GM12892 (cell line): ENCODE measurements at regions not wholly inside any gene's neighbourhood (a gene's known extent, or its start where the extent isn't known, plus 50 kb on each side); places are given as distances from the start of the nearest gene placed in this dataset.

Experiments used
- POLR2A ChIP-seq: IDR thresholded peaks from 2 replicates; pipeline ENCODE4 v1.6.1; 2011; ENCODE audit warnings: low read depth, low read length, control low read depth
- POLR2AphosphoS5 ChIP-seq: IDR thresholded peaks from 2 replicates; pipeline ENCODE4 v1.6.1; 2011; ENCODE audit warnings: low read depth, low read length, control low read depth
- TAF1 ChIP-seq: IDR thresholded peaks from 2 replicates; pipeline ENCODE4 v1.6.1; 2011; ENCODE audit warnings: low read depth, mild to moderate bottlenecking, control low read depth, low read length, borderline replicate concordance

DNA sequence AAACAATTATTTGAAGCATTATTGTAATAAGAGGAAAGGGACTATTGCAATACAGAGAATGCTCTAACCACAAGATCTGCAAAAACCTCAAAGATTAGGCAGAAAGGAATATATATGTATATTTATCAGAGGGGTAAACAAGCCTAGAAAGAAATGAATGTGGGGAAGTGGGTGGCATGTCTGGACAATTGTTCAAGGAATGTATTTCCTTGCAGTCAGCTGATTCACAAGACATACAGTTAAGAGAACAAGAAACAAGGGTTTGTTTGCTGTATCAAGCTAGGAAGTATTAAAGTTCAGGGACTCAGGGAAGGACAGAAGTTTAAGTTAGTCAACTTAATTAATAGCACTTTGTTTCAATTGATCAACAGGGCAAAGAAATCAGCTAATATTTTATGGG, 514.7 kb downstream of the CENPC start:
- TF ChIP-seq POLR2AphosphoS5 (no peak), POLR2A (no peak), TAF1 (no peak)
